DLD1 (cell line): ENCODE measurements at regions not wholly inside any gene's neighbourhood (a gene's known extent, or its start where the extent isn't known, plus 50 kb on each side); places are given as distances from the start of the nearest gene placed in this dataset.

Source experiments
- in situ Hi-C: cut with HindIII; loops from 2 replicates; pipeline ENCODE4 v1.10.0; 2017; ENCODE audit warnings: low sequenced_read_pairs

GRCh38 chr2:123912171-123912570 is 112.9 kb upstream of the CNTNAP5 start:
- in situ Hi-C loops: no loop called here

- in situ Hi-C loops: no loop called here
Observed at GRCh38 chr2:123913143-123913735, 111.8 kb upstream of the CNTNAP5 start.

- in situ Hi-C loops: no loop called here
Observed at GRCh38 chr2:123915380-123915779, 109.7 kb upstream of the CNTNAP5 start.

GRCh38 chr2:123916051-123916450 is 109.0 kb upstream of the CNTNAP5 start:
- in situ Hi-C loops: no loop called here

GRCh38 chr2:123916531-123916930 is 108.6 kb upstream of the CNTNAP5 start:
- in situ Hi-C loops: no loop called here

- in situ Hi-C loops: no loop called here
Observed at GRCh38 chr2:123917241-123917640, 107.8 kb upstream of the CNTNAP5 start.

GRCh38 chr2:123928358-123928757 is 96.7 kb upstream of the CNTNAP5 start:
- in situ Hi-C loops: no loop called here

GRCh38 chr2:123935405-123935804 is 89.7 kb upstream of the CNTNAP5 start:
- in situ Hi-C loops: loop anchor here (10.0 kb wide), 1 partner anchor 71 kb away; no protein-coding TSS in a partner anchor

GRCh38 chr2:123953846-123954245 is 71.2 kb upstream of the CNTNAP5 start:
- in situ Hi-C loops: no loop called here

GRCh38 chr2:123958011-123958410 is 67.1 kb upstream of the CNTNAP5 start:
- in situ Hi-C loops: no loop called here

- in situ Hi-C loops: no loop called here
Observed at GRCh38 chr2:123961576-123961975, 63.5 kb upstream of the CNTNAP5 start.

- in situ Hi-C loops: no loop called here
Observed at GRCh38 chr2:123971564-123972318, 53.3 kb upstream of the CNTNAP5 start.
